GM12891 (cell line): ENCODE measurements at regions not wholly inside any gene's neighbourhood (a gene's known extent, or its start where the extent isn't known, plus 50 kb on each side); places are given as distances from the start of the nearest gene placed in this dataset.

Source experiments
- POLR2AphosphoS5 ChIP-seq: IDR thresholded peaks from 2 replicates; pipeline ENCODE4 v1.6.1; 2011; ENCODE audit warnings: low read depth, low read length, control low read depth
- TAF1 ChIP-seq: IDR thresholded peaks from 2 replicates; pipeline ENCODE4 v1.6.1; 2011; ENCODE audit warnings: low read depth, low read length, control low read depth

GRCh38 chr6:112665815-112666214 lies 318.7 kb downstream of the RFPL4B start:
- TF ChIP-seq POLR2AphosphoS5, result no peak
- TF ChIP-seq TAF1, result no peak
